NCI-H345 treated with DMSO at 0.1 percent for 48 hours (cell line): ENCODE measurements at regions not wholly inside any gene's neighbourhood (a gene's known extent, or its start where the extent isn't known, plus 50 kb on each side); places are given as distances from the start of the nearest gene placed in this dataset.
"Not testable (repeated sequence)": the region's sequence is repeated elsewhere in the genome, so short reads cannot be mapped to it uniquely, and the experiment has no call there.

Experiments
- DNase-seq: peaks from one replicate; lab custom pipeline; 2025; ENCODE audit not compliant: unreplicated experiment; lab: John Stamatoyannopoulos, UW

DNA sequence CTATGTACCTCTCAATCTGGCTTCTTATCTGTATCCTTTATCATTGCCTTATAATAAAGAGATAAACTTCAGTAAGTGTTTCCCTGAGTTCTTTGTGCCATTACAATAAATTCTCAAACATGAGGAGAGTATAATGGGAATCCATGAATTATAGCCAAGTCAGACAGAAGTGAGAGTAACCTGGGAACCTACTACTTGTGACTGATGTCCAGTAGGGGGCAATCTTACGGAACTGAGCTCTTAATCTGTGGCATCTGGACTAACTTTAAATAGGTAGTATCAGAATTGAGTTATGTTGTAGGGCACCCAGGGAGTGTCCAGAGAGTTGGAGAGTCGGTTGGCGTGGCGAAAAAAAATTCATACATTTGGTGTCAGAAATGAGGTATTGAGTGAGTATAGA is 542.6 kb downstream of the ZBBX start:
- DNase-seq, result no peak

DNA sequence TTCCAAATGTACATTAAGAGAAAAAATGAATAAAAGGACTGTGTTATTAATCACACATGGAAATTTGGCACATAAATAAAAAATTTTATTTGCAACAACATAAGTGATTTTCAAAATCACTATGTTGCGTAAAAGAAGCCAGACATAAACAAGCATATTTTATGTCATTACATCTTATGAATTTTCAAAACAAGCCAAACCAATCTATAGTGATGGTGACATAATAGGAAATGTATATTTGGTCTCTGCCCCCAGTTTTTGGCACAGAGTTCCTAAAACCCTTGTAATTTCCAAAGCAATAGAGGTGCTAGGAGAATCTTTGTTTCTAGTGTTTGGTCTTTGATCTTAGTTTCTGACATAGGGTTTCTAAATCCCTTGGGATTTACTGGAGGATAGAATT is 543.3 kb downstream of the ZBBX start:
- no peak for DNase-seq

- no peak for DNase-seq
These were observed 550.2 kb downstream of the ZBBX start for GRCh38 chr3:166829896-166830295.

GRCh38 chr3:166818464-166818863 is 561.6 kb downstream of the ZBBX start:
- no peak for DNase-seq

DNA sequence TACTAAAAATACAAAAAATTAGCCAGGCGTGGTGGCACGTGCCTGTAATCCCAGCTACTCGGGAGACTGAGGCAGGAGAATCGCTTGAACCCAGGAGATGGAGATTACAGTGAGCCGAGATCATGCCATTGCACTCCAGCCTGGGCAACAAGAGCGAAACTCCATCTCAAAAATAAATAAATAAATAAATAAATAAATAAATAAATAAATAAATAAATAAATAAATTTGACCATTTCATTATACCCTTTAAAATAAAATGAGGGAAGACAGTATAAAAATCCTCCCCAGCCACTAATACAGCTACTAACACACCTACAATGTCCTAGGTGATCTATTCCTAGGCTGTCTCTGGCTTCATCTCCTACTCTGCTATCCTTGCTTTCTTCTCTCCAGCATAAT is 562.8 kb downstream of the ZBBX start:
- not testable (repeated sequence) for DNase-seq

GRCh38 chr3:166810741-166811445 is 569.2 kb downstream of the ZBBX start:
- DNase-seq, result no peak

DNA sequence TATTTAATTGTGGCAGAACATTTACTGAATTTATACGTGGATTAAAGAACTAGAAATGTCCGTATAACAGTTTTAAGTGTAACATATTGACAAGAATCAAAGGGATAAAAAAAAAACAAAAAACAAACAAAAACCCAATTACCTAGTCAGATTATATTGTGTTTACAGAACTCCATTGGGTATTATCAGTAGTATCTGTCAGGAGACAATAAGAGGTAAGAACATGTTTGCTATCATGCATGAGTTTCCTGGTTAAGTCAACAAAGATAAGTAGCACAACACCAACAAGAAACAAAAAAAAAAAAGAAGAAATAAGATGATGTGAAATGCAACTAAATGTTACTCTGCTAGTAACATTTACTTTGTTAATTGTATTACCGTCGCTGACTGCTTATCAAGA is 570.6 kb downstream of the ZBBX start:
- peak; percentile 1 for DNase-seq

GRCh38 chr3:166788936-166789335 is 591.2 kb downstream of the ZBBX start:
- DNase-seq, result no peak

DNA sequence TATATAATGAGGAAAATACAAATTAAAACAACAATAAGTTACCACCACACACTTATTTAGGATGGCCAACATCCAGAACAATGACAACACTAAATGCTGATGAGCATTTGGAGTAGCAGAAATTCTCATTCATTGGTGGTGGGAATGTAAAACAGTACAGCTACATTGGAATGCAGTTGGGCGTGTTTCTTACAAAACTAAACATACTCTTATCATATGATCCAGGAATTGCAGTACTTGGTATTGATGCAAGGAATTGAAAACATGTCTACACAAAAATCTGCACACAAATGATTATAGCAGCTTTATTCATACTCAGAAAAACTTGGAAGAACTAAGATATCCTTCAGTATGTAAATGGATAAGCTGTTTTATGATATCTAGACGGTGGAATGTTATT is 594.2 kb downstream of the ZBBX start:
- DNase-seq, result no peak

GRCh38 chr3:166783206-166783605 is 596.9 kb downstream of the ZBBX start:
- no peak for DNase-seq

DNA sequence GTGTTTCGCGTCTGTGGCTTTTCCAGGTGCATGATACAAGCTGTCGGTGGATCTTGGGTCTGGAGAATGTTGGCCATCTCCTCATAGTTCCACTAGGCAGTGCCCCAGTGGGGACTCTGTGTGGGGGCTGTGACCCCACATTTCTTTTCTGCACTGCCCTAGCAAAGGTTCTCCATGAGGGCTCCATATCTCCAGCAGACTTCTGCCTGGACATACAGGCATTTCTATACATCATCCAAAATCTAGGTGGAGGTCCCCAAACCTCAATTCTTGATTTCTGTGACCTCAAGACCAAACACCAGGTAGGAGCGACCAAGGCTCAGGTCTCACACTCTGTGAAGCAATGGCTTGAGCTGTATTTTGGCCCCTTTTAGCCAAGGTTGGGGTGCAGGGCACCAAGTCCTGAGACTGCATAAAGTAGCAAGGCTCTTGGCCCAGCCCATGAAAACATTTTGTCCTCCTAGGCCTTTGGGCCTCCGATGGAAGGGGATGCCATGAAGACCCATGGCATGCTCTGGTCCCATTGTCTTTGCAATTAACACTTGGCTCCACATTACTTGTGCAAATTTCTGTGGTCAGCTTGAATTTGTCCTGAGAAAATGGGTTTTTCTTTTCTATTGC is 615.3 kb downstream of the ZBBX start:
- no peak for DNase-seq

DNA sequence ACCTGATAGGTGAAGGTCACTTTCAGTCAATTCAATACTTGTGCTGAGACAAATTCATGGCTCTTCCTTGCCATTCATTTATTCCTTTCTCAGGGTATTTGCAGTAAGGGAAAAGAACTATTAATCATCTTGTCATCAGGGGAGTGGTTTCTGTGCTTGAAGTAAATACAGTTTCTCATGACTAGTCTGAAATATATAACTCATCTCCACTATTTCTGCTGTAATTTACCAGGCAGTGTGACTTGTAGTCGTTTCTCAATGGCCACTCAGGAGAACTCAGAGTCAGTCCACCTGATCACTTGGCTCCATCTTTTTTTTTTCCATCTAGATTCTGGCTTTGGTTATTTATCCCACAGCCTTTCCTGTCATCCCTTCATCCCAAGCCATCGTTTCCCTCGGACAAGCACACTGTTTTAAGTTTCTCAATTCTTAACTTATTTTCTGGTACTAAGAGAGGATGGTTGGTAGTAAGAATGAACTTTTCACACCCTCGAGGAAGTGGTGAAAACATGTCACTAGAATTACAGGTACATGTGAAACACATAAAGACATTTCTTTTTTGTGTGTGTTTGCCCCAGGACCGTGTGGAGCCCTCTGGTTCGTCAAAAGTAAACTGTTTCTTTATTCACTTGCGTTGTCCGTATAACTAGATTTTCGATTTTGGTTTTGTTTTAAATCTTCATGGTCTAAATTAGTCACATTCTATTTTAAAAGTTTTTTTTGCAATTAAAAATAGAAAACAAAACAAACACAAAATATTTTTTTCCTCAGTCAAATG is 620.2 kb downstream of the ZBBX start:
- DNase-seq, result no peak

GRCh38 chr3:166752214-166752613 is 627.9 kb downstream of the ZBBX start:
- no peak for DNase-seq

- no peak for DNase-seq
These were observed 636.5 kb downstream of the ZBBX start for GRCh38 chr3:166743481-166744134.

- DNase-seq, result no peak
These were observed 645.4 kb downstream of the ZBBX start for GRCh38 chr3:166734734-166735133.

DNA sequence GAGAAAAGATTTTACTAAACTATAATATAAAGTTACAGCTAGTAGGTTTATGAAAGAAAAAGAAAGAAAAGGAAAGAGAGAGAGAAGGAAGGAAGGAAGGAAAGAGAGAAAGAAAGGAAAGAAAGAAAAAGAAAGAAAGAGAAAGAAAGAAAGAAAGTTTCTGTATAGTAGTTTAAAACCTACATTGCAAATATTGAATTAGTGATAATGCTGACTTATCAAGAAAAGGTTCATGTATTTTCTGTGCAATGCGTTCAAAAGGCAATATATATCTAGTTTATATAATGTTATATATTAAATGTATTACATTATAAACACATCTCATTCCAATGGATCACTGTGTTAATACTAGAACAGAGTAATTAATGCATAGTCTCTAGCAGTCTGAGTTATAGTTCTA is 648.4 kb downstream of the ZBBX start:
- no peak for DNase-seq

DNA sequence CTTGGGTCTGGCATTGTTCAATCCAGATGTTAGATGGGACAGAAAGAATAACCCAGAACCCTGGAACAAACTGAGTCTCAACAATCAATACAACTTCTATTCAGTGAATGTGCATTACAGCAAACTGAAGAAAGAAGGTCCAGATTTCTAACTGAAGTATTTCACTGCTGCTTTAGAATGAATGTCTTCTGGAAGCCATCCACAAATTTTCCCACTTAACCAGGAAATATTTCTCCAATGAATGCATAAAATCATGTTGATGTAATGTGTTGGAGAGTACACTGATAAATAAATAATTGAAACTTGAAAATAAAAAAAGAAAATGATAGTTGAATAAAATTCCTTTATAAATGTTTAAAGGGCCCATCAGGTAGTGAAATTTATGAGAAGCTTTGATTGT is 658.6 kb downstream of the ZBBX start:
- DNase-seq, result no peak

DNA sequence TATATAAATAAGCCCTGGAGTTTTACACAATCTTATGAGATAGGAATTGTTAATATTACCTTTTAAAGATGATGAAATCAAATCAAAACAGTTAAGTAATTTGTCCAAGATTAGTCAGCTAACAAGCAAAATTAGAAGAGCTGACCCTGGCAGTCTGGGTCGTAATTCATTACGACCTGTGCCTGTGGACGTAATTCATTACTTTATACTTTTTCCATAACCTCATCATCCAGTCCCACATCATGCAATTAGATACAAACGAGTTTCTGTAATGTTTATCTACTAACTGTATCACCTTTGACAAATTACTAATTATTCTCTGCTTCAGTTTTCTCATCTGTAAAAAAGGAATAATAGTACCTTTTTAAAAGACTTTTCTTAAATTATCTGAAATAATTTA is 665.9 kb downstream of the ZBBX start:
- DNase-seq, result no peak

GRCh38 chr3:166713787-166714186 is 666.3 kb downstream of the ZBBX start:
- DNase-seq, result no peak

DNA sequence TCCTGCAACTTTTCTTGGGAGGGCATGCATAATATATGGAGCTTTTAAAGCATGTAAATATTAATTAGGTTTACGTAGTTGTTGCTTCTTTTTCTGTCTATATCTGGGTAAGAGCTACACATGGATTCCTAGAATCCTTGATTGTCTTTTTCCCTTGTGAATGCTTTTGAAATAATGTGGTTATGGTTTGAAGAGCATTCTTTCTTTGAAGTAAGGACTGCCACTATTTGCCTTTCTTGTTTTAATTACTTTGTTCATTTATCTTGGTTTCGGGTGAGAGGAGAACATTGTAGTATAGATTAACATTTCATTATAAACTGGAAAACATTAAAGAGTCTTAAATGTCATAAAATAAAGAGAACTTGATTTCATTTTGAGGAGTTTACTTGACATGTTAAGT is 674.0 kb downstream of the ZBBX start:
- DNase-seq, result no peak

- no peak for DNase-seq
These were observed 682.6 kb downstream of the ZBBX start for GRCh38 chr3:166697495-166697894.

- no peak for DNase-seq
These were observed 684.0 kb downstream of the ZBBX start for GRCh38 chr3:166696103-166696502.
